Nephron progenitor cell (in vitro differentiated cells): ENCODE measurements at regions not wholly inside any gene's neighbourhood (a gene's known extent, or its start where the extent isn't known, plus 50 kb on each side); places are given as distances from the start of the nearest gene placed in this dataset.

Experiments used
- DNase-seq: peaks from one replicate; pipeline ENCODE4 v3.0.0; 2021
- H3K27ac Mint-ChIP-seq: 2 replicates; pipeline ENCODE4 v1.8.0; 2021; ENCODE audit warnings: mild to moderate bottlenecking, moderate library complexity, mixed read lengths
- H3K27me3 Mint-ChIP-seq: 2 replicates; pipeline ENCODE4 v1.8.0; 2021; ENCODE audit warnings: mild to moderate bottlenecking, low read depth, mixed read lengths; ENCODE audit not compliant: poor library complexity
- H3K36me3 Mint-ChIP-seq: 2 replicates; pipeline ENCODE4 v1.8.0; 2021; ENCODE audit warnings: low read depth, mixed read lengths
- H3K4me1 Mint-ChIP-seq: 2 replicates; pipeline ENCODE4 v1.8.0; 2021; ENCODE audit warnings: mixed read lengths
- H3K4me3 Mint-ChIP-seq: 2 replicates; pipeline ENCODE4 v1.8.0; 2021; ENCODE audit warnings: mild to moderate bottlenecking, moderate library complexity, mixed read lengths
- H3K9me3 Mint-ChIP-seq: 2 replicates; pipeline ENCODE4 v1.8.0; 2021; ENCODE audit warnings: mild to moderate bottlenecking, moderate library complexity, mixed read lengths
- CTCF ChIP-seq: fragments of 200-600 bp; sonication (generic); IDR thresholded peaks from 2 replicates; pipeline ENCODE4 v1.5.0; 2021; ENCODE audit warnings: antibody characterized with exemption

DNA sequence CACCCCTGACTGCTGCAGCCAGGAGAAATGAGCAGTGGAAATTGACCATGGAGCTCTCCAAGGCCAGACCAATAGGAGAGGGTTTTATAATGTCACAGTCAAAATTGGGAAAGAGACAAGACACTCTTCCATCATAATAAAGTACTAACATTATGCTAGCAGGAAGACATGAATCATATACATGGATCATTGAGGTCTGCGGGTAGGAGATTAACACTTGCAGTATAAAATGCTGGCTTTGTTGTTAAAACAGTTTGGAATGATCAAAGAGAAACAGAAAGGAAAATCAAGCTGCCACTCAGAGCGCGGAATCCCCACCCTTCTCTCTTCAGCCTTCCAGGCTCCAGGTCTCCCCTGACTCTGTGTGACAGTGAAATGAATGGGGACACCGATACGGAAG lies 53.4 kb upstream of the CALN1 start:
- H3K4me3 Mint-ChIP-seq = no peak overlapping the region
- peaks cover 9% of the 10 kb centered on the region for H3K4me1 Mint-ChIP-seq
- no peaks in the 10 kb centered on the region for H3K36me3 Mint-ChIP-seq
- TF ChIP-seq CTCF = no peak
- DNase-seq = no peak
- peak overlapping the region; percentile 1 for H3K27ac Mint-ChIP-seq
- peaks cover 12% of the 10 kb centered on the region for H3K27me3 Mint-ChIP-seq
- H3K9me3 Mint-ChIP-seq = peaks cover 20% of the 10 kb centered on the region

DNA sequence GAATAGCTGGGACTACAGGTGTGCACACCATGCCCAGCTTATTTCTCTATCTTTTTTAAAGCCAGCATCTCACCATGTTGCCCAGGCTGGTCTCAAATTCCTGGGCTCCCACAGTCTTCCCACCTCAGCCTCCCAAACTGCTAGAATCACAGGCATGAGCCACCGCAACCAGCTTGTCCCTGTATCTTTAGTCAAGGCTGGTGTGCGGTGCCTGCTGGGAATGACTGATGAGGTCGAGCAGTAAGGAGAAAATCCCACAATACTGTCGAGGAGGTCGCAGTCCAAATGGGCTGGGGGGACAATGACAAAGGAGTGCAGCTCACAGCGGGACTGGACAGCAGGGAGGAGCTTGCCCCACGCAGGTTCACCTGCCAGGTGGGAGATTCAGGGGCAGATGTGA lies 50.2 kb upstream of the CALN1 start:
- Mint-ChIP-seq H3K36me3 (no peaks in the 10 kb centered on the region), H3K27me3 (peaks cover 16% of the 10 kb centered on the region), H3K27ac (no peak overlapping the region), H3K9me3 (peaks cover 2% of the 10 kb centered on the region), H3K4me1 (peaks cover 9% of the 10 kb centered on the region), H3K4me3 (no peak overlapping the region)
- DNase-seq = no peak
- no peak for TF ChIP-seq CTCF
